Peyer's patch (tissue), 4 donors: ENCODE measurements at regions not wholly inside any gene's neighbourhood (a gene's known extent, or its start where the extent isn't known, plus 50 kb on each side); places are given as distances from the start of the nearest gene placed in this dataset.

ENCODE experiments used
- POLR2A ChIP-seq, 2 donors: fragments of 450-650 bp; IDR thresholded peaks; one replicate each; pipeline ENCODE4 v1.5.1; 2017; ENCODE audit warnings: antibody characterized with exemption in 2 of 2, mild to moderate bottlenecking in 2 of 2, moderate library complexity in 2 of 2
- TF ChIP-seq, protein P1 (sequence below), 6 experiments: fragments of 450-650 bp in 4 of 6; fragments of 200-600 bp in 2 of 6; sonication (generic) in 1 of 6; IDR thresholded peaks; one replicate each; pipeline ENCODE4 v1.5.1; 2017 to 2019; ENCODE audit warnings: antibody characterized with exemption in 6 of 6, mild to moderate bottlenecking in 3 of 6, moderate library complexity in 1 of 6

DNA sequence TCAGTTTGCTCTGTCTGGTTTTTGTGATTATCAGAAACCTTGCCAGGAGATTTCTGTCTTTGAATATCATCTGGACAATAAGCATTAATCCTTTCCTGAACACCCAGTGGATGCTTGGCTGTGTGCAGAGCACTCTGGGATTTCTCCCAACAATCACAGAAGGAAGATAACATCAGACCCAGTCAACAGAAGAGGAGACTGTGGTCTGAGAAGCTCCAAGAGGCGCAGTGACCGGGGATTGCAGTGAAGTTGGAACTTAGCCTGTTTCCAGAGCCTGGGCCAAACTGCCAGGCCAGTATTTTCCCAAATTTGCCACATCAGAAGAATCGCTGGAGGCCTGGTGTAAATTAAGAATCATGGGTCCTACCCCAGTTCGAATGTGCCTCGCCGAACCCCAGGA lies 264.7 kb downstream of the C16orf95 start:
- TF ChIP-seq, protein P1, sequence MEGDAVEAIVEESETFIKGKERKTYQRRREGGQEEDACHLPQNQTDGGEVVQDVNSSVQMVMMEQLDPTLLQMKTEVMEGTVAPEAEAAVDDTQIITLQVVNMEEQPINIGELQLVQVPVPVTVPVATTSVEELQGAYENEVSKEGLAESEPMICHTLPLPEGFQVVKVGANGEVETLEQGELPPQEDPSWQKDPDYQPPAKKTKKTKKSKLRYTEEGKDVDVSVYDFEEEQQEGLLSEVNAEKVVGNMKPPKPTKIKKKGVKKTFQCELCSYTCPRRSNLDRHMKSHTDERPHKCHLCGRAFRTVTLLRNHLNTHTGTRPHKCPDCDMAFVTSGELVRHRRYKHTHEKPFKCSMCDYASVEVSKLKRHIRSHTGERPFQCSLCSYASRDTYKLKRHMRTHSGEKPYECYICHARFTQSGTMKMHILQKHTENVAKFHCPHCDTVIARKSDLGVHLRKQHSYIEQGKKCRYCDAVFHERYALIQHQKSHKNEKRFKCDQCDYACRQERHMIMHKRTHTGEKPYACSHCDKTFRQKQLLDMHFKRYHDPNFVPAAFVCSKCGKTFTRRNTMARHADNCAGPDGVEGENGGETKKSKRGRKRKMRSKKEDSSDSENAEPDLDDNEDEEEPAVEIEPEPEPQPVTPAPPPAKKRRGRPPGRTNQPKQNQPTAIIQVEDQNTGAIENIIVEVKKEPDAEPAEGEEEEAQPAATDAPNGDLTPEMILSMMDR (IDR thresholded peaks at IDR 0.05): no peak
- no peak for TF ChIP-seq POLR2A (IDR thresholded peaks at IDR 0.05)
